ENCODE measurements at regions not wholly inside any gene's neighbourhood (a gene's known extent, or its start where the extent isn't known, plus 50 kb on each side); places are given as distances from the start of the nearest gene placed in this dataset.
"Not testable (repeated sequence)": the region's sequence is repeated elsewhere in the genome, so short reads cannot be mapped to it uniquely, and the experiment has no call there.

DNA sequence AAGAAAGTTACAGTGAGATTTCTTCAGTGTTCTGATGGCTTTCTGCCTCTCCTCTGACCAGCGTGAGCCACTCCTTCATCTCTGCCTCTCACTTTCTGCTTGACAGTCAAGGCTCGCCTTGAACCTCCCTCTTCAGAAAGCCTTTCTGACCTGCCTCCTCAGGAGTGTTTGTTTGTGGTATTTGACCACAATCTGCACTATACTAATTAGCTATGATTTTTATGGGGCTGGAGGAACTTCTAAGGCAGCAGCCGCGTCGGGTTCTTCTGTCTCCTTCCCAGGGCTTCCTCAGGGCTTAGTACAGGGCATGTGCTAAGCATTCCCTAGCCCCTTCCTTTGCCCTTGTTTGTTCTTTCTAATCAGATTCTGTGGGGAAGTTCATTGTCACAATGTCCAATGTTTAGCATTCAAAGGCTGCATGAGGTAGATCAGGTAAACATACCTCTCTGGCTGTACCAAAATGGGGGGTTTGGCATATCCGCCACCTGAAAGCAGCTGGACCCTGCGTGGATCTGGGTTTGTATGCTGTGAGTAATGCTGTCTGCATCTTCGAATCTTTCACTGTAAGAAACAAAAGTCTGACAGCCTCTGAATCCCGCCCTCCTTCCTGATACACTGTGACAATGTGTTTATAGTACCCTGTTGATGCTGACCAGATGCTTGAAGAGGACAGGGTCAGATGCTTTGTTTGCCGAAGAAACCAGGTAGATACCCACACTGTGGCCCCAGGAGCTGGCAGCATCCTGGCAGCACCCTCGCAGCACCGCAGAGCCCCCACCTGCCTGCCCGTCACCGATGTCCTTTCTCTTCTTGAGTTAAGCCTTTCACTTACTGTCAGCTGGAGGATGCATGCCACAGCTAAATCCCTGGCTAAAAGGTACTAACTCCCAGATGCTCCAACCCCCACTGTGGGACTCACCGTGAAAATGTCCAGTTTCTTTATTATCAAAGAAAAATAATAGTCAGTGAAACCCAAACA, 260.8 kb upstream of the HDAC4 start:
- H3K36me3 Mint-ChIP-seq (ENCODE audit: insufficient read depth in 2 of 2) = no peaks in the 10 kb centered on the region
- no peak overlapping the region for H3K4me3 Mint-ChIP-seq

DNA sequence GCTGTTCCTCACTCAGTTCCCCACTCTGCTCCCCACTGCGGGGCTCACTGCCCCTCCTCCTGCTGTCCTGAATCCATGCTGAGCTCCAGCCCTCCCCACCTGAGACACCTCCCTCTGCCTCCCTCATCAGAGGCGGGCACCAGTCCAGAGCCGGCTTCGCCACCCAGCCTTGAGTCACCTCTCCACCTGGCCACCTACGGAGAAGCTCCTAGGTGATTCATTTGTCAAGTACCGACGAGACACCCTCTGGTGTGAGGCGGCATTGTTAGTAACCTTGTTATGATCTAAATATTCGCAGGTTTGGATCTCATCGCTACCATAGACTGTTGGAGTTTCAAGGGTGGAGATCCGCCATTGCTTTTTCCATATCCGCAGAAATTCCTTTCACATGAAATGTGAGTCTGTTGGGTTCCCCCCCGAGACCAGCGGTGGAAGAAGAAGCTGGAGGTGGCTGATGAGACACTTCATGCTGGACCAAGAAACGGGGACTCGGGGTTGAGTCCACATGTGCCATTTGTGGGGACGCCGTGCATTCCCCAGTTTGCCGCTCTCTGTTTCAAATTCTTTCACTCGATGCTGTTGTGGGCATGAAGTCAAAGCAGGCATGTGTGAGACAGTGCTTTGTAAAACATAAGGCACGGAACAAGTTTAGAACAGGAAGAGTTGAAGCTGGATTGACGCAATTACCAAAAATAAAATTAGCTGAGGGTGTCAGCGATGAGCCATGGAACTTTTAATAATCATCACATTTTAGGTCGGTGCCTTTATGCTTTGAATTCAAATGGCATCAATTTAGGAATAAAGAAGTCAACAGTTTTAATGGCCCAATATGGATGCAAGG, 259.8 kb upstream of the HDAC4 start:
- Mint-ChIP-seq H3K27me3 (ENCODE audit: low read depth) (peaks cover 25% of the 10 kb centered on the region), H3K9me3 (no peaks in the 10 kb centered on the region), H3K4me3 (no peak overlapping the region), H3K27ac (no peak overlapping the region), H3K36me3 (ENCODE audit: insufficient read depth in 2 of 2) (no peaks in the 10 kb centered on the region), H3K4me1 (ENCODE audit: low read depth) (no peaks in the 10 kb centered on the region)
- DNase-seq = no peak
- ATAC-seq (replicated peaks in 1 of 2) = no peak

More for the DNA sequence above, 260.8 kb upstream of the HDAC4 start:
- Mint-ChIP-seq H3K4me1 (ENCODE audit: low read depth) (no peaks in the 10 kb centered on the region), H3K27ac (peak overlapping the region; percentile 47), H3K9me3 (no peaks in the 10 kb centered on the region), H3K27me3 (ENCODE audit: low read depth) (peaks cover 25% of the 10 kb centered on the region)
- DNase-seq (no peak), ATAC-seq (replicated peaks in 1 of 2) (no peak)

DNA sequence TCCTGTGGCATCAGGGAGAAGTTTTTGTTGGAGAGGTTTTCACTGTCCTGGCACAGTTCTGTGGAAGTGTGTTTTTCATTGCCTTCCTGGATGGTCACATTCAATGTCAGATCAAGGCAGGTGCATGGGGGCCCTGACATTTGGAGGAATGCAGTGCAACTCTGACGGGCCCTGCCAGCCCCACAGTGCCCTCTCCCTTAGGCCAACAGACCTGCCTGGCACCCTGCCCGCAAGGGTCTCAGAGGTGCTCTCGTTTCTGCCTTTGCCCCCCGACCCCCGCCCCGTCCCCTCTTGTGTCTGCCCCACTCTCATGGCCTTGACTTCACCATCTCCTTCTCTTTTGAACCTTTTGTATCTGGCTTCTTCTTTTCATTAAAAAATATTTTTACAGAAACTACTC, 257.2 kb upstream of the HDAC4 start:
- Mint-ChIP-seq H3K4me3 (no peak overlapping the region), H3K36me3 (ENCODE audit: insufficient read depth in 2 of 2) (no peaks in the 10 kb centered on the region), H3K27ac (no peak overlapping the region), H3K4me1 (ENCODE audit: low read depth) (no peaks in the 10 kb centered on the region), H3K9me3 (no peaks in the 10 kb centered on the region), H3K27me3 (ENCODE audit: low read depth) (peaks cover 17% of the 10 kb centered on the region)
- no peak for DNase-seq
- no peak for ATAC-seq (replicated peaks in 1 of 2)

DNA sequence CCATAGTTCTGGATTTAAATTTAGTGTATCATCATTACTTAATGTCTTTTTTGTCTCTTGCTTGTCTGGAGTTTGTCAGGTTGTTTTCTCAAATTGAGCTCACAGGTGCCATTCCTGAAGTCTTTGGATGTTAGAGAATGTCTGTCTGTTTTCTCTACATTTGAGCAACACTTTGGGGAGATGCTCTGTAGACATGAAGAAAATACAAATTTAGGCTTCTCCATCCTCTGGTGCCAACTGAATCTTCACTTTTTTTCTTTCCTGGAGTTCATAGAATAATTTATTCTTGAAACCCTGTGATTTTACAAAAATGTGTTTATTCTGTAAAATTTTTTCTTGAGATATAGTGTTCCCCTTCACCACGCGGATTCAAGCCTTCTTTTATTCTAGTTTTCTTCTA, 256.4 kb upstream of the HDAC4 start:
- Mint-ChIP-seq H3K36me3 (ENCODE audit: insufficient read depth in 2 of 2) (no peaks in the 10 kb centered on the region), H3K27ac (no peak overlapping the region), H3K4me1 (ENCODE audit: low read depth) (no peaks in the 10 kb centered on the region), H3K9me3 (no peaks in the 10 kb centered on the region), H3K4me3 (no peak overlapping the region), H3K27me3 (ENCODE audit: low read depth) (peaks cover 12% of the 10 kb centered on the region)
- ATAC-seq (replicated peaks in 1 of 2) (no peak), DNase-seq (no peak)

DNA sequence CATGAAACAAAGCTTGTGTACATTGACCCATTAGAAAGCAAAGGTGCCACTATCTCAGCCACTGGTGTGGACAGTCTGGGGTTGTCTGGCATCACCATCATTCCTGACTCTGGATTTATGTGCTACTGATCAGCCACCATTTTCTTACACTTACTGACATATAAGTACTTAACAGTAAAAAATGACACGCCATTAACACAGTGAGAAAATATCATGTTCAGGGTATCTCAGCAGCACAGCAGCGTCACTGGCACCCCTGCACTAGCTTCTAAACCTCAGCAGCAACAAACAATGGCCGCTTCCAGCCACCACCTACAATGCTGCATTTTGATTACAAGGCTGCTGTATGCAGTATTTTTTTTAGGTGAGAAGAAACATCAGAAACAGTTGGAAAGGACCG, 253.4 kb upstream of the HDAC4 start:
- peaks cover under 1% of the 10 kb centered on the region in 2 donors for H3K9me3 Mint-ChIP-seq
- H3K4me3 Mint-ChIP-seq = no peak overlapping the region
- H3K27ac Mint-ChIP-seq = no peak overlapping the region
- no peaks in the 10 kb centered on the region for H3K4me1 Mint-ChIP-seq (ENCODE audit: low read depth)
- peaks cover 0 to under 1% of the 10 kb centered on the region in 2 donors for H3K36me3 Mint-ChIP-seq (ENCODE audit: insufficient read depth in 2 of 2)
- DNase-seq = no peak
- H3K27me3 Mint-ChIP-seq (ENCODE audit: low read depth) = peaks cover 2% of the 10 kb centered on the region
- no peak for ATAC-seq (replicated peaks in 1 of 2)

DNA sequence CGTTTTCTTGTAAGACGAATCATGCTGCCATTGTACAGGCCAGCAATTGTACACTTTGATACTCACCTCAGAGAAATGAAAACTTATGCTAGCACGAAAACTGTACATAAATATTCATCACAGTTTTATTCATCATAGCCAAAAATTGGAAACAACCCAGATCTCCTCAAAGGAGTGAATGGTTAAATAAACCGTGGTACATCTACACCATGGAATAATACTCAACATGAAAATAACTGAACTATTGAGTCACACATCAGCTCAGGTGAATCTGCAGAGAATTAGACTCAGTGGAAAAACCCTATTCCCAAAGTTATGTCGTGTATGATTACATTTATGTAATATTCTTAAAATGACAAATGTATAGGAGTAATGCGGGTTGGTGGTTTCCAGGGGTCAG, 251.0 kb upstream of the HDAC4 start:
- Mint-ChIP-seq H3K9me3 (peaks cover 2 to 3% of the 10 kb centered on the region in 2 donors), H3K36me3 (ENCODE audit: insufficient read depth in 2 of 2) (peaks cover 0 to 1% of the 10 kb centered on the region in 2 donors), H3K4me1 (ENCODE audit: low read depth) (no peaks in the 10 kb centered on the region), H3K27ac (no peak overlapping the region), H3K27me3 (ENCODE audit: low read depth) (peaks cover 14% of the 10 kb centered on the region), H3K4me3 (no peak overlapping the region)
- ATAC-seq (replicated peaks in 1 of 2) (peak in 1 of 2 donors; percentile 42), DNase-seq (no peak)

DNA sequence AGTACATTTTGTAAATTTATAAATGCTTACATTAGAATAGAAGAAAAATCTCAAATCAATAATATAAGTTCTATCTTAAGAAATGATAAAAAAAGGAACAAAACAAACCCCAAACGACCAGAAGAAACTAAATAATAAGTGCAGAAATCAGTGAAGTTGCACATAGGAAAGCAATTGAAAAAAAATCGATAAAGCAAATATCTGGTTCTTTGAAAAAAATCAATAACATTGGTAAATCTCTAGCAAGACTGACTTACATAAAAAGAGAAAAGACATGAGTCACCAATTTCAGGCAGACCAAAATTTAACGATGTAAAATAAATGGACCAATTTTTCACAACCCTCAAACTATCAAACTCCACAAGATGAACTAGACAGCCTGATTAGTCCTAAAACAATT, 249.9 kb upstream of the HDAC4 start:
- H3K4me3 Mint-ChIP-seq = no peak overlapping the region
- DNase-seq (no peak), ATAC-seq (replicated peaks in 1 of 2) (no peak)
- H3K4me1 Mint-ChIP-seq (ENCODE audit: low read depth) = no peaks in the 10 kb centered on the region
- no peak overlapping the region for H3K27ac Mint-ChIP-seq
- H3K27me3 Mint-ChIP-seq (ENCODE audit: low read depth) = peaks cover 19% of the 10 kb centered on the region
- peaks cover 2 to 3% of the 10 kb centered on the region in 2 donors for H3K9me3 Mint-ChIP-seq
- H3K36me3 Mint-ChIP-seq (ENCODE audit: insufficient read depth in 2 of 2) = peaks cover 0 to 1% of the 10 kb centered on the region in 2 donors

DNA sequence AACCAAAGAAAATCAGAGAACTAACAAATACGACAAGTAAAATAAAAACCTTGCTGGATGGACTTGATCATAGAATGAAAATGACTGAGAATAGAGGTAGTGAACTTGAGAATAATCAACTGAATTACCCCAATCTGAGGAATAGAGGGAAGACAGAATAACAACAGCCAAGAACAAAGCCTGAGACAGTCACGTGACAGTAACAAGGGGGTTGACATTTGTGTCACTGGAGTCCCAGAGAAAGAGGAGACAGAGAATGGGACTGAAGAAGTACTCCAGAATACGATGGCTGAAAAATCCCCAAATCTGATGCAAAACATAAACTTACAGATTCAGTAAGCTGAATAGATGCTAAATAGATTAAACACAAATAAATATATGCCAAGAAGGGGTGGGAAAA, 248.5 kb upstream of the HDAC4 start:
- DNase-seq (no peak), ATAC-seq (replicated peaks in 1 of 2) (no peak)
- H3K27ac Mint-ChIP-seq = no peak overlapping the region
- peaks cover 0 to 1% of the 10 kb centered on the region in 2 donors for H3K36me3 Mint-ChIP-seq (ENCODE audit: insufficient read depth in 2 of 2)
- H3K27me3 Mint-ChIP-seq (ENCODE audit: low read depth) = peaks cover 19% of the 10 kb centered on the region
- peaks cover 2 to 3% of the 10 kb centered on the region in 2 donors for H3K9me3 Mint-ChIP-seq
- no peaks in the 10 kb centered on the region for H3K4me1 Mint-ChIP-seq (ENCODE audit: low read depth)
- H3K4me3 Mint-ChIP-seq = no peak overlapping the region

DNA sequence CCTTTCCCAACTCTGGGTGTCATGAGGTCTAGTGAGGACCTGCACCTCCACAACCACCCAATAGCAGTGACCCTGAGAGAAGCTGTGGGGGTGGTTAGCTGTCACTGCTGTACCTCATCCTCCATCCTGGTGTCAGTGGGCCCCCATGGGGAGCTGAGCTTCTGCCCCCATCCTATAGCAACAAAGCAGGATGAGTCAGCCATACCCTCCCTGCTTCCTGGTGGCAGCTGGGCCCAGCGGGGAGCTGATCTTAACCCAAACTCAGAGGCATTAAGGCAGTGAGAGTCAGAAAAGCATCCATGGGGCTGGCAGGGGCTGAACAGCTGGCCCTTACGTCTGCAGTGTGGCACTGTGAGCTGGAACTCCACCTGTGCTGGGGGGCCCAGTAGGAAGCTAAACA, 247.8 kb upstream of the HDAC4 start:
- H3K27me3 Mint-ChIP-seq (ENCODE audit: low read depth) = peaks cover 19% of the 10 kb centered on the region
- H3K27ac Mint-ChIP-seq = no peak overlapping the region
- no peaks in the 10 kb centered on the region for H3K4me1 Mint-ChIP-seq (ENCODE audit: low read depth)
- DNase-seq (no peak), ATAC-seq (replicated peaks in 1 of 2) (no peak)
- peaks cover 0 to 1% of the 10 kb centered on the region in 2 donors for H3K36me3 Mint-ChIP-seq (ENCODE audit: insufficient read depth in 2 of 2)
- no peak overlapping the region for H3K4me3 Mint-ChIP-seq
- H3K9me3 Mint-ChIP-seq = peaks cover 2 to 3% of the 10 kb centered on the region in 2 donors

DNA sequence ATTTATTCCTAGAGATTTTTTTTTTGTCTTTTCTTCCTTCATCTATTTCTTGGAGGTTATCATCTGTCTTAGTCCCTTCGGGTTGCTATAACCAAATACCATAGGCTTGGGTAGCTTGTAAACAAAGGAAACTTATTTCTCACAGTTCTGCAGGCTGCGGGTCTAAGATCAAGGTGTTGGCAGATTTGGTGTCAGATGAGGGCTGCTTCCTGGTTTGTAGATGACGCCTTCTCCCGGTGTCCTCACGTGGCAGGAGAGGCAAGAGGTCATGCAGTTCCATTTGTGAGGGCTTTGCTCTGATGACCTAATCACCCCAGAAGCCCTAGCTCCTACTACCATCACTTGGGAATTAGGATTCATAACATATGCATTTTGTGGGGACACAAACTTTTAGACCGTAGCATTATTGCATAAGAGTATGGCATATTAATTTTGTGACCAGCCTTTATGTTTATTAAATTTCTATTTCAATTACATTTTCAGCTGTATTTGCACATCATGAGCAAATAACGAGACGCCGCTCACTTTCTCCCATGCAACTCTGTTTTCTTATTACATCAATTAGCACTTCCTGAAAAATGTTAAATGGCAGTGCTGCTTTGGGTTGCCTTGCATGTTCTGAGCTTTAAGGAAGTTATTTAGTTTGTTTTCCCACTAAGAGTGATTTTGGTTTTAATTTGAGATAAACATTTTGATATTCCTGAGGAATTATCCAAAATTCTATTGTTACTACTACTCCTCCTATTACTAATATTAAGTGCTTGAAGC, 246.4 kb upstream of the HDAC4 start:
- Mint-ChIP-seq H3K27ac (no peak overlapping the region), H3K4me1 (ENCODE audit: low read depth) (no peaks in the 10 kb centered on the region), H3K9me3 (peaks cover 2 to 3% of the 10 kb centered on the region in 2 donors), H3K4me3 (no peak overlapping the region), H3K27me3 (ENCODE audit: low read depth) (peaks cover 19% of the 10 kb centered on the region), H3K36me3 (ENCODE audit: insufficient read depth in 2 of 2) (peaks cover 0 to 1% of the 10 kb centered on the region in 2 donors)
- ATAC-seq (replicated peaks in 1 of 2) = no peak
- no peak for DNase-seq

DNA sequence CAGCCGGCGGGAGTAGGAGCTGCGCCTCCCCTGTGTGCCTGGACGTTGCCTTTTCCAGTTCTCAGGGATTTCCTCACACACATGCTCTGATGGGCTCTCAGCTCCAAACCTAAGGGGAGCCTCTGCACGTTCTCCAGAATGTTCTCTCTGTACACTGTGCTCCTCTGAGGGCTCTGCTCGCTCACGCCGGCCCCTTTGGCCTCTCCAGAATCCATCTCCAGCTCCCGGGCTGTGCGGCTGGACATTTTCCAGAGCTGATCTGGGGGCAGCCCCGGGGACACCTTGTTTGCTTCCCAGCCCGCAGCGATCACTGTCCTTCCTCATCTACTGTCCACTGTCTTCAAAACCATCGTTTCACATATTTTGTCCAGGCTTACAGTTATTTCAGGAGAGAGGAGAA, 245.4 kb upstream of the HDAC4 start:
- Mint-ChIP-seq H3K27ac (no peak overlapping the region), H3K27me3 (ENCODE audit: low read depth) (peaks cover 19% of the 10 kb centered on the region), H3K9me3 (peaks cover 2 to 3% of the 10 kb centered on the region in 2 donors)

DNA sequence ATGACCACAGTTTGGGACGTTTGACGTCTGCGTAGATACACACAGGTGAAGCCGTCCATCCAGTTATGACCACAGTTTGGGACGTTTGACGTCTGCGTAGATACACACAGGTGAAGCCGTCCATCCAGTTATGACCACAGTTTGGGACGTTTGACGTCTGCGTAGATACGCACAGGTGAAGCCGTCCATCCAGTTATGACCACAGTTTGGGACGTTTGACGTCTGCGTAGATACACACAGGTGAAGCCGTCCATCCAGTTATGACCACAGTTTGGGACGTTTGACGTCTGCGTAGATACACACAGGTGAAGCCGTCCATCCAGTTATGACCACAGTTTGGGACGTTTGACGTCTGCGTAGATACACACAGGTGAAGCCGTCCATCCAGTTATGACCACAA, 243.8 kb upstream of the HDAC4 start:
- not testable (repeated sequence) for H3K36me3 Mint-ChIP-seq (ENCODE audit: insufficient read depth in 2 of 2); H3K27ac Mint-ChIP-seq; H3K9me3 Mint-ChIP-seq; H3K4me3 Mint-ChIP-seq; ATAC-seq (replicated peaks in 1 of 2); H3K4me1 Mint-ChIP-seq (ENCODE audit: low read depth); DNase-seq
- H3K27me3 Mint-ChIP-seq (ENCODE audit: low read depth) = peaks cover 19% of the 10 kb centered on the region

More for the DNA sequence above, 245.4 kb upstream of the HDAC4 start:
- DNase-seq = no peak
- ATAC-seq (replicated peaks in 1 of 2) = no peak
- Mint-ChIP-seq H3K36me3 (ENCODE audit: insufficient read depth in 2 of 2) (peaks cover 0 to 1% of the 10 kb centered on the region in 2 donors), H3K4me3 (no peak overlapping the region), H3K4me1 (ENCODE audit: low read depth) (no peaks in the 10 kb centered on the region)
